GM20431 (cell line): ENCODE measurements at regions not wholly inside any gene's neighbourhood (a gene's known extent, or its start where the extent isn't known, plus 50 kb on each side); places are given as distances from the start of the nearest gene placed in this dataset.

Source experiments
- in situ Hi-C: fragments of 300-500 bp; cut with MseI, MboI; formaldehyde crosslinking; loops from one replicate; pipeline ENCODE4 v1.15.0; 2020; ENCODE audit warnings: low sequenced_read_pairs; ENCODE audit not compliant: unreplicated experiment

DNA sequence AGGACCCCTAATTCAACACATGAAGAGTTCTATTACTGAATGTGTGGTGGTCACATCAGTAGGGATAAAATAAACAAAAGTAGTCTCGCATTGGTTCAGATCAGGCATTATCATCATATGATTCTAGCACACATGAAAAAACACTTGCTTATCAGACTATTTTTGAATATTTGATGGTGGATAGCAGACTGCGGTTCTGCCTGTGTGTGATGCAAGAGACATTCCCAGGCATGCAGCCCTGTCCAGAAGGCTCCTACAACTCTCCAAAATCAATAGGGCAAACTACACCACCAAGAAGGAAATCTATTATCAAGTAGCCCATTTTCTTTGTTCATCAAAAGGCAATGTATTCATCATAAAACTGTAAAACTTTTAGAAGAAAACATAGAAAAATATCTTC, 304.7 kb downstream of the DUSP10 start:
- in situ Hi-C loops: loop anchor here (25.0 kb wide), 1 partner anchor 550 kb away; the partner anchor contains the start of gene HLX

DNA sequence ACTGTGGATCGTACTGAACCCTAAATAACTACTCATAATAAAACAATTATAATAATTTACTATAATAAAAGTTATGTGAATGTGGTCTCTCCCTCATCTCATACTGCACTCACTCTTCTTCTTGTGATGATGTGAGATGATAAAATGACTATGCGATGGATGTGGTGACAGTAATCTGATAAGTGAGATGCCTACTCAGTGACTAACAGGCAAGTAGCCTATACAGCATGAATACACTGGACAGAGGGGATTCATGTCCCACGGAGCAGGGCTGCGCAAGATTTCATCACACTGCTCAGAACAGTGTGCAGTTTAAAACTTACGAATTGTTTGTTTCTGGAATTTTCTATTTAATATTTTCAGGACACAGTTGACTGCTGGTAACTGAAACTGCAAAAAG, 304.0 kb downstream of the DUSP10 start:
- in situ Hi-C loops: loop anchor here (25.0 kb wide), 1 partner anchor 551 kb away; the partner anchor contains the start of gene HLX

DNA sequence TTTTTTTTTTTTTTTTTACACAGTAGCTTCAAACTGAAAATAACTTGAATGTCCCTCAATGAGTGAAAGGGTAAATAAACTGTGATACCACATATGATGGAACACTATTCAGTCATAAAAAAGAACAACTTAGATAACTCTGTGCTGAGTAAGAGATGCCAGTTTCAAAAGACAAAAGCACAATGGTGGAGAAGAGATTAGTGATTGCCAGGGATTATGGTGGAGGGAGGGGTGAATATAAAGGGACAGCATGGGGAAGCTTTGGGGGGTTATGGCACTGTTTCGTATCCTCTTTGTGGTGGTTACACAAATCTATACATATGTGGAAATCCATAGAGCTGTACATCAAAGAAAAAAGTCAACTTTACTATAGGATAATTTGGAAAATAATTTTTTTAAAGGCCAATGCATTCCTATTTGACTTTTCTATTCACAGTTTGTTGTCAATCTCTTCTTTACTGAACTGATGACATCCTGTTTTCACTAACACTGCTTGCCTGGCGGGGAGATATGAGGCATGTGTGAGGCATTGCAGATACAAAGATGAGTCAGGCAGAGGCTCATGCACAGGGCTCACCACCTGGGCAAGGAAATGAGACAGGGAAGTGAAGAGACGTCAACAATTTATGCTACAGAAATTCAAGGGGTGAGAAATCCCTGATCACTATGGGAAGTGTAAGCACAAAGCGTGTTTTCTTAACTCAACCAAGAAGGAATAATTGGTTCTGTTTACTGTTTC, 302.7 kb downstream of the DUSP10 start:
- in situ Hi-C loops: loop anchor here (25.0 kb wide), 1 partner anchor 552 kb away; the partner anchor contains the start of gene HLX

DNA sequence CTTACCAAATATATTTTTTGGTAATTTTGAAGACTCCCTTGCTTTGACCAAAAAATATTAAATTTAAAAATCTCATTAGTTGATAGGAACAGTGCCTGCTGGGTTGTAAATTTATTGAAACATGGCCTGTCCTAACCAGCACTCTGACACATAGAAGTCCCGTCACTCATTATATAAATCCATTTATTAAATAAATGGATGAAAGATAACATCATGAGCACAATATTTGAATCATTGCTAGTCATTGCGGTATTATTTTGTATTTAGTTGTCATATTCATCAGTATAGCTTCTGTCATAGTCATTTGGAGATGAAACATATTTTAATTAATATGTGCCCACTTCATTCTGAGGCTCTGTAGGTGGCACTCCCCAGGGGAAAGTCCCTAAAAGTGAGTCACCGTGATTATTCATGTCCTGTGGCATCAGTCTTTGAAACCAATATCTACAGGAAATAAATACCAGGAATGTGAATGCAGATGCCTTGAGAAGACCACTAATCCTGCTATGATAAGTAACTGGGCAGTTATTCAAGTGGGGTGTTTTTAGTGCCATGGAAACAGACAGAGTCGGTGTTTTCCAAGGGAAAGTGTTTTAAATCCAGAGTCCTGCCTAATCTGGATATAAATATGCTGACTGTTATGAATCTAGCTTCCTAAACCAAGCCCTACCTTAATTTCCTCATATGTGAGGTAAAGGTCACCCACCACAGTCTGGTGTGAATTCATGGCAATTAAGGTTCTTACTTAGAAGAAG, 302.0 kb downstream of the DUSP10 start:
- in situ Hi-C loops: loop anchor here (25.0 kb wide), 1 partner anchor 553 kb away; the partner anchor contains the start of gene HLX

DNA sequence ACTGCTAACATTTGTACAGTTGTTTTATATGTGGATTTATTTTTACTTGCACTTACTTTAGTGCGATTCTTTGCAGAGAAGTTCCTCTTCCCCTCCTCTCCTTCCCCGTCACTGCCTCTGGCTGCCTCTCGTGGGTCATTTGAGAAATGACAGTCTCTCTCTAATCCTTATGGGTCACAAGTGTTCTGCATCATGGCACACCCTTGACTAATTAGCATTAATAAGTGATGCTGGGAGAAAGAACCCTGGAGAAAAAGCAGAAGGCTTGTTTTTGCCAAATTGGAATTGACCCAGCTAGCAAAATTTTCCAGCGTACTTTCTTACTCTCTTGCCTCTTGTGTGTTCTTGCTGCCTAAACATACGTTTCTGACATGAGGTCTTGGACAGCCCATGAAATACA, 301.2 kb downstream of the DUSP10 start:
- in situ Hi-C loops: loop anchor here (25.0 kb wide), 1 partner anchor 553 kb away; the partner anchor contains the start of gene HLX

DNA sequence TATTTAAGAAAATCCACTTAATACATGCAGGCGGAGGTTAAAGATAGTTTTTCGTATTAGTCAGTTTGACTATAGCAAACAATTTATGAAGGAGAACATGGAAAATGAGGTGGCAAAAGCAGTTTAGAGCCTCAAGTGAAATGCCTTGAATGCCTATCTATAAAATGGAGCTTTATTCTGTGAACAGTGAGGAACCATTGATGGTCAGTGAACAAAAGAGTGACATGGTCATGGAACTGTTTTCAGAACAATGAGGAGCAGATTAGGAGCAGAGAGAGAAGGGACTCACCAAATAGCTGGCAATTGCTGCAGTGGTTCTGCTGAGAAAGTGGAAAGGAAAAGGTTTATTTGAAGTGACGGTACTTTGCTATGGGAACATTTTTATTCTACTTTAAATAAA, 299.8 kb downstream of the DUSP10 start:
- in situ Hi-C loops: loop anchor here (25.0 kb wide), 1 partner anchor 555 kb away; the partner anchor contains the start of gene HLX

DNA sequence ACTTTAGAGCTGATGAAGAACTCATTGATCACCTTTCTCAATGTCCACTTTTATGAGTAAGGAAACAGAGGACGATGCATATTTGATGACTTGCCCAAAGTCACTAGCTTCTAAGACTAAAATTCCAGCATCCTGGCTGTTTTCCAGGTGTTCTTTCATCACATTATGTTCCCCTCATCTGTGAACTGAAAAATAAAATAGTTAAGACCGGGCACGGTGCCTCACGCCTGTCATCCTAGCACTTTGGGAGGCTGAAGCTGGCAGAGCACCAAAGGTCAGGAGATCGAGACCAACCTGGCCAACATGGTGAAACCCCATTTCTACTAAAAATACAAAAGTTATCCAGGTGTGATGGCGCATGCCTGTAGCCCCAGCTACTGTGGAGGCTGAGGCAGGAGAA, 297.5 kb downstream of the DUSP10 start:
- in situ Hi-C loops: loop anchor here (25.0 kb wide), 1 partner anchor 557 kb away; the partner anchor contains the start of gene HLX

DNA sequence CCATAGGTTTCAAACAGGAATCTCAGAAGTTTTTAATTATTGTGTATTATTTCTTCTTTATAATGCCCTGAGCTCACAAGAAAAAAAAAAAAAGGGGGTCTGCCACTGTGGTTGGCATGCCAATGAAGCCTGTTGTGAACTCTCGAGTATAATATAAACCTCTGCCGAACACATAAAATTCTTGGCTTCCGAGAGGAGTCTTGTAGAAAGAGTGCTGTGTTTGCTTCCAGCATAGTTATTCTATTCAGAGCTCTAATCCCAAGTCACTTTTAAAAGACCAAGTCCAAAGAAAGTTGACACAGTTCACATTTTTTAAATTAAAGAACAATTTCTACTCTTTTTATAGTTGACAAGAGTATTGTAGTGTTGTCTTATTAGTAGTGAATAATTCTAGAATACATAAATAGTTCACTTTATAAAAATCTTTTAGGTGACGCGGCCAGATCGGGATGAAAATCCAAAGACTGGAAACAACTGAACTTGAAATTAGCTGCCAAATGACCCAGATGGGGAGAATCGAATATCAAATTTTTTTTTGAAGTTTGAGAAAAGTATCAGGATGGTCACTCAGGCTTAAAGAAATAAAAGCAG, 293.2 kb downstream of the DUSP10 start:
- in situ Hi-C loops: loop anchor here (25.0 kb wide), 1 partner anchor 561 kb away; the partner anchor contains the start of gene HLX

DNA sequence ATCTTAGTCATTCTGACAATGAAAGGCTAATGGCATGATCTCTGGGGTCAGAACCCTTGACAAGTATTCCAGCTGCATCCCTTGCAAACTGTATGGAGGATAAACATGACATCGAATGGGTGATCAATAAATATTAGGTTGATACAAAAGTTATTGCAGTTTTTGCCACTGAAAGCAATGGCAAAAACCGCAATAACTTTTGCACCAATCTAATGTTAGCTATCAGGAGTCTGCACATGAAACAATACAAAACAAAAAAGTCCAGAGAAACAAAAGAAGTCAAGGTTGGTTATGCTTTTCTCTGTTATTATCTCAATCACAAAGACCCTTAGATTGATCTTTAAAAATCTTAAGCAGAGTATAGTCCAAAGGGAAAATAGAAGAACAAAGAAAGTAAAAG, 292.7 kb downstream of the DUSP10 start:
- in situ Hi-C loops: loop anchor here (25.0 kb wide), 1 partner anchor 562 kb away; the partner anchor contains the start of gene HLX

DNA sequence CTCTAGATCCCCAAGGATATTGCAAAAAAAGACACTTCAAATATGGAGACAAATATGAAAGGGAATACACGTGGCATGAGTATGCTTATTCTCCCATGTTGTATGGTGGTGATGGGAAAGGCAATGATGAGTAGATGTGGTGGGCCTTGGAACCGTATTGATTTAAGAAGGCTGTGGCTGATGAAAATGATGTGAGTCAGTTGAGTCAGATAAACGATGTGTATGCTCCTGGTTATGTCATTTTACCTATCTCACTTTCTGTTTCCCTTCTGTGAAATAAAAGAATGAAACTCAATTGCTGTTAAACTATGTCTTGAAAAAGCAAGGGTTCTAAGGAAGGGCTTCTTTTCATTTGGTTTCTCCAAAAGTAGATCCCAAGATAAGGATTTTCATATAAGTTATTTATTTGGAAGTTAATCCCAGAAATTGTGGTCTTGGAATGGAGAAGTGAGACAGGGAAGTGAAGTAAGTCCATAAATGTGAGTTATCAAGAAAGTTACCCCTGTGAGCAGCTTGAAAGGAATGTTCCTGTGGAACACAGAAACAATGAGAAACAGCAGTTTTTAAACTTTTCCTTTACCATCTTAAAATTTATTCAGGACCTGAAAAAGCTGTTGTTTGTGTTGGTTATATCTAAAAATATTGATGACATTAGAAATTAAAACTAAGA, 292.0 kb downstream of the DUSP10 start:
- in situ Hi-C loops: loop anchor here (25.0 kb wide), 1 partner anchor 563 kb away; the partner anchor contains the start of gene HLX

DNA sequence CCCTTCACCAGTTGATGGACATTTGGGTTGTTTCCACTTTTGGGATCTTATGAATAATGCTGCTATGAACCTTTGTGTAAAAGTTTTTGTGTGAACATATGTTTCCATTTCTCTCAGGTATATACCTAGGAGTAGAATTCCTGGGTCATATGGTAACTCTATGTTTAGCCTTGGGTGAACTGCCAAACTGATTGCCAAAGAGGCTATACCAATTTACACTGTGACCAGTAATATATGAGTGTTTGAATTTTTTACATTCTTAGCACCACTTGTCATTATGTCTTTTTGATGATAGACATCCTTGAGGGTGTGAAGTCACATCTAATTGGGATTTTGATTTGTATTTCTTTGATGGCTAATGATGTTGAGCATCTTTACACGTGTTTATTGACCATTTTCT, 290.1 kb downstream of the DUSP10 start:
- in situ Hi-C loops: no loop called here

DNA sequence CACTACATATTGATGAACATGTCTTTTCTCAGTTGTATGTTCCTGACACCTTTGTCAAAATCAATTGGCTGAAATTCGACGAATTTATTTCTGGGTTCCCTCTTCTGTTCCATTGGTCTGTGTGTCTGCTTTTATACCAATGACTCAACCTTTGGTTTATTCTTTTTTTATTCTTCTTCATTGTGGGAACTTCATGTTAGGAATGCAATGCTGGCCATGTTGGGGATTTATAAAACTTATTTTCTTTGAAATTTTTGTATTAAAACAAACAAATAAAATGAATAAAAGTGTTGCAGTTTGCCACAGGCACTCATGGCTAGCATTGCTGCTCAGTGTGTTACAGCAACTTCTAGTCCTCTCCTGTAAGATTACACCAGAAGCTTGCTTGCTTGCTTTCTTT, 287.8 kb downstream of the DUSP10 start:
- in situ Hi-C loops: no loop called here

DNA sequence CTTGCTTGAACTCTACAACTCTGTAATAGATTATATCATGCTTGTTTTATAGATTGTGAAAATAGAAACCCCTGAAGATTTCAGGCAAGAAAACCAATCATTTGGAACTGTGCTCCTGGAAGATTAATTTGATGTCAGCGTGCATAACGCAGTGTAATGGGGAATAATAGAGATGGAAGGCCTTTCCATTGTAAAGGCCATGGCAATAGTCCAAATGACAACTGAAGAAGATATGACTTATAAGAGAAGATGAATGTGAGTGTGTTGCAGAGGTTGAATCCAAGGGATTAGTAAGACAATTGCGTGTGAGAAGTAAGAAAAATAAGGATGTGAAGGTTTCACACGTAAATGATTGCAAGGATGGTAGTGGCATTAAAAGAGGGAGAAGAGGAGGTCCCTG, 285.0 kb downstream of the DUSP10 start:
- in situ Hi-C loops: no loop called here

DNA sequence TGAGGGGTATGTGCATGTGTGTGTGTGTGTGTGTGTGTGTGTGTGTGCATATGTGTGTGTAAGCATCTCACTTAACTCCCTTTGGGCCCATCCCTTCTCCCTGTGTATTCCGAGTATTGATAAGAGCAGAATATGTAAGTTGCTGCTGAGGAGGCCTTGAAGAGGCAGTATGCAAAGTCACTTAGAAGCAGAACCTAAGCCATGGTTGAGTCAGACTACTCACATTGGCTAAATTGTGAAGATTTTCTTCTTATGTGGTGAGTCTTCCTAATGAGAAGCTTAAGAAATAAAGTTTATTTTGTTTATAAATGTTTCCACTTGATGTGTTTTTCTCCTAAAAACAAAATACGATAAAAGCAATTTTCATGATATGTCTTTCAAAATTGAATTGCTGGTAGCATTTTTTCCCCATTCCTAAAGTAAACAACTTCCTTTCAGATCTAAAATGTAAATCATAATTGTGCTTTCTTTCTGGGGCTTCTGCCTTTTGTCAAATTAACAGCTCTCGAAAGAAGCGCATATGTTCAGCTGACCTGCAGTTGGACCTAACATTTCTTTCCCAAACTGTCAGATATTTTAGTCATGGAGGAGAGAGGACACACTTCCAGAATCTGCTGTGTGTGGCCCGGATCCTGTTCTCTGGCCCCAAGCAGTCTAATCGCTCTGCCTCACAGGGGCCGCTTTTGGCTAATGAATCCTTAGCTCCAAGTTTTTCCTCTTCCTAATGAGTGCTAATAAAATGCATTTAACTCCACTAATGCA, 284.0 kb downstream of the DUSP10 start:
- in situ Hi-C loops: no loop called here

DNA sequence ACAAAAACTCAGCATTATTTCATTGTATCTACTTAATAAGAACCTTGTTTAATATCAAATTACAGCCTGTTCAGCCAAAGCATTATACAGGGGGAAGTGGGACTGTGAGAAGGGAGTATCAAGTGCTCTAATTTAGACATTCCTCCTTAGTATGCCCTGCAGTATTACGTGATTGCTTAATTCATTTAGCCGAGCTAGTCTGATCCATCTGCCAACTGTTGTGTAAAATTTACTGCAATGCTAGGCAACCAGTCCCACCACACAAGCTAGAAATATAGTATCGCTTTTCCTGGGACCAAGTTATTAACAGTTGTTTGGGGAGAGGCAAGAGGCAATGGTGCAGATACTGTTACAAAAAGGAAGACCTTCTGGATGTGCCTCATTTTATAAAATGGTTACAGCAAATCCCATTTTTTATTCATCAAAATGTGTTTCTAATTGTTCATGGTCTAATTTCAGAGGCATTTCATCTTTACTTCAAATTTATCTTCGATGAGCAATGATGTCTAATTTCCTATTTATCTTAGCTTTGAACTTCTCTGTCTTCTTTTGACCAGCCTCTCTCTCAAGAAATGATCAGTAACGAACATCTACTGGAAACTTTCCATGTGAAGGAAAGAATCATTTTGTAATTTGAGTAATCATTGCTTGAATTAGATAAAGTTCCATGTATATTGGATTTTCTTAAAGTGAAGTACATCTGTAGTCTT, 283.3 kb downstream of the DUSP10 start:
- in situ Hi-C loops: no loop called here

DNA sequence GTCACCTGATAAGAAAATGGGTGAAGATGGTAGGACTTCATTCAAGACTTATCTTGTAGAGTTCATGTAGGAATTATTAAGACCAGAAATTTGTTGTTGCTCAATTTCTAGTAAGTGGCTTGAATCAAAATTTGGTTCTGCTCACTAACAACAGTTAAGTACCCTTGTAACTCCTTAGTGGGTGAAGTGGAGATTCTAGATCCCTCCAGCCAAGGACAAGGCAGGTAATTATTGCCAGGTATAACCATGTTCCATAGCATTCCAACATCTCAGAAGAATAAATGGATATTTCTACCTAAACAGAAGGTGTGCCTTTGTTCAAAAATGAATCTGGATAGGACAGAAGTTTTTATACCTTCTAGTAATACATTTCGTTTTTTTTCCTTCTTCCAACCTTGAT, 282.3 kb downstream of the DUSP10 start:
- in situ Hi-C loops: no loop called here

DNA sequence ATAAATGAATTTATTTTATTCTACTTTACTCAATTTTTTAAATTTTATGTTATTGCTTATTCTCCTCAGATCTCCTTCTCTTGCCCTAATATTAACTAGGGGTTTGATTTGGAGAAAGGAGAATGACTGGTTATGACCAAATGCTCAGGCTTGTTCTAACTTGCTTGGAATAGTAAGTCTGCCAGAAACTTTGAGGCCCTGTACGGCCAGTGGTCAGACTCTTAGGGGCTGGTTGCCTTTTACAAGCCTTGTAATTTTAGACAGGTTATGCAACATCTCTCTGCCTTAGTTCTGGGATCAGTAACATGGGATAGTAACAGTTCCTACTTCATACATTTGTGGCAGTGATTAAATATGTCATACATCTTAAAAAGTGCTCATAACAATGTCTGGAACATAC, 279.5 kb downstream of the DUSP10 start:
- in situ Hi-C loops: no loop called here

DNA sequence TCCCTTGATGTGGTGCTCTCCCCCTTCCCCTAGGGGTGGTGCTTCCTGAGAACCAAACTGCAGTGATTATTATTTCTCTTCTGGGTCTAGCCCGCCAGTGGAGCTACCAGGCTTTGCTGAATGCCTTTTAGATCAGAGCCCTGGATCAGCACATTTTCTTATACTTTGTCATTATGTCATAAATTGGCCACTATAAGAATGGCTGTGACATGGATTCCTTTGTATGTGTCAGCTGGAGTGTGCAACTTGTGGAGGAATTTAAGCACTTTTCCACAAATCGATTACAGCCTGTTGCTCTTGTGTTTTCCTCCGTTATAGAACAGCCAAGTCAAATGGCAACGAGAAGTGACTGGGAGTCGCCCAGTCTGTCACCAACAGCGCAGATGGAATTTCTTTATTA, 273.3 kb downstream of the DUSP10 start:
- in situ Hi-C loops: no loop called here

DNA sequence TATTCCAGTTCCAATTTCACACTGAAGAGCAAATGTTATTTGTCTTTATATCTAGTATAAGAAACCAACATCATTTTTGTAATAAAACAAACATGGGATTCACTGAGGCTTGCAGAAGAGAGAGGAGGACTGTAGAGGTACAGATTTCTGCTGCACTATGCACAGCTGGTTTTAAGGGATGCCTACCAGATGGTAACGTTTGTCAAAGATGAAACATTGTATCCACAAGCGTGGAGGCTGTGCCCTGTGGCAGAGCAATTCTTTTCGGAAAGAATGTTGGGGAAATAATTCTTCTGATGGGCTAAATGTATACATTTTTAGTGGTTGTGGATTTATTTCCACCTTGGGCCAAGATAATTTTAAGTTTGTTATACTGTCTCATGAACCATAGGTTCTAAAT, 272.4 kb downstream of the DUSP10 start:
- in situ Hi-C loops: no loop called here
